GM10266 (cell line): ENCODE measurements at regions not wholly inside any gene's neighbourhood (a gene's known extent, or its start where the extent isn't known, plus 50 kb on each side); places are given as distances from the start of the nearest gene placed in this dataset.
A peak's percentile ranks its signal among the peaks of the same experiment; 100 is the strongest.

Experiments used
- DNase-seq: peaks from one replicate; pipeline ENCODE4 v3.0.0; 2012; ENCODE audit errors: extremely low spot score
- CTCF ChIP-seq: IDR thresholded peaks from 2 replicates; pipeline ENCODE4 v1.5.1; 2012; ENCODE audit warnings: mild to moderate bottlenecking, low read depth; ENCODE audit not compliant: control insufficient read depth, insufficient read depth; ENCODE audit errors: missing control alignments

DNA sequence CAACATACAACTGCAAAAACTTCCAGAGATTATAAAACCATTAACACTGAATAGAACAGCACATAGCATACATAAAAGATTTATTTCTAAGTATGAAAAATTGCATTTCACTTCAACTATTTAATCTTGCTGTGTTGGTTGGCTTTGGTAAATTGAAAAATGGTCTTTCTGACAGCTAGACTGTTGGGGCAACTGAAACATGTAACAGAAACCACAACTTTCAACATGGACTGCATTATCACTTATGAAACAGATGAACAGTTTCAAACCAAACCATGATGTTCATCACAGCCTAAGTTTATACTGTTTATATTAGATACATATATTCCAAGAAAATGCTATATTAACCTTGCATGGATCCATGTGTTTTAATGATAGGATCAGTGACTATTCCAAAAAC is 324.1 kb upstream of the PCDH9 start:
- TF ChIP-seq CTCF = no peak
- no peak for DNase-seq

- TF ChIP-seq CTCF = no peak
- no peak for DNase-seq
These were observed 319.2 kb upstream of the PCDH9 start for GRCh38 chr13:67549331-67549730.

- TF ChIP-seq CTCF = no peak
- DNase-seq = no peak
These were observed 308.8 kb upstream of the PCDH9 start for GRCh38 chr13:67538906-67539305.

DNA sequence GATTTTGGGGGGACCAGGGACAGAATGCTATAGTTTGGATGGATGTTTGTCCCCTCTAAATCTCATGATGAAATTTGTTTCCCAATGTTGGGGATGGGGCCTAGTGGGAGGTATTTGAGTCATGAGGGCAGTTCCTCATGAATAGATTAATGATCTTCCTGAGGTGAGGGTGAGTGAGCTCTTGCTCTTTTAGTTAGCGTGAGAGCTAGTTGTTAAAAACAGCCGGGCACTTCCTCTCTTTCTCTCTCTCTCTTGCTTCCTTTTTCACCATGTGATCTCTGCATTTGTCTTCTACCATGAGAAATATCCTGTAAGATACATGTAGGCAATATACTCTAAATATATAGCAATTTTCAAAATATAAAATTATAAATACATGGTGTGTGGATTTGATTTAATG is 290.8 kb upstream of the PCDH9 start:
- DNase-seq = no peak
- TF ChIP-seq CTCF = no peak

- DNase-seq = no peak
- TF ChIP-seq CTCF = no peak
These were observed 289.2 kb upstream of the PCDH9 start for GRCh38 chr13:67519356-67519755.

GRCh38 chr13:67518785-67519184 is 288.6 kb upstream of the PCDH9 start:
- TF ChIP-seq CTCF = no peak
- DNase-seq = no peak

DNA sequence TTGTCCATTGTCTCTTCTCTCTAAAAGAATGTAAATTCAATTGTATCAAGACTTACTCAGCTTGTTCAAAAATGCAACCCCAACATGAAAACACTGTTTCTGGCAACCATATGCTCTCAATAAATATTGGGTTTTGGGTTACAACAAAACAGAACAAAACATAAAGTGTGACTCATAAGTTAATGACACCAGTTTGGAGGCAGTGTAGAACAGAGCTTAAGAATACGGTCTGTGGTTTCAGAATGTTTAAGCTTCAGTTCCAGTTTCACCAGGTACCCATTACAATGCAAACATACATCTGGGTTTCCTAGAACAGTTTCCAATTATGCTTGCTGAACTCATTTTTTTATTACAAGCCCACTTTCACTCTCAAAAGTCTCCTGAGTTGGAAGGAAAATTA is 285.8 kb upstream of the PCDH9 start:
- DNase-seq = peak; percentile 3
- no peak for TF ChIP-seq CTCF
